GM12878 (cell line): ENCODE measurements at regions not wholly inside any gene's neighbourhood (a gene's known extent, or its start where the extent isn't known, plus 50 kb on each side); places are given as distances from the start of the nearest gene placed in this dataset.

Experiments
- ATAC-seq: fragments of 200-7000 bp; cut with Tn5 transposase; 3 replicates; pipeline ENCODE4 v1.9.1; 2020; ENCODE audit warnings: mild to moderate bottlenecking, moderate library complexity
- BruUV-seq: library from RNA; stranded (reverse); fragments of 400-500 nt; replicated peaks from 2 replicates; lab custom pipeline; 2021; lab: Mats Ljungman, UMichigan
- CTCF ChIA-PET: fragments of 300-600 bp; sonication (Branson Sonifier 250); formaldehyde crosslinking; extraction: SDS; loops from one replicate; lab custom pipeline; 2021; ENCODE audit warnings: inconsistent platforms; lab: Yijun Ruan, JAX
- POLR2A ChIA-PET: fragments of 350-600 bp; formaldehyde crosslinking; extraction: SDS; loops from one replicate; lab custom pipeline; 2021; ENCODE audit warnings: inconsistent platforms; lab: Charles Lee
- RAD21 ChIA-PET: fragments of 300-600 bp; sonication (Branson Sonifier 250); formaldehyde crosslinking; loops from one replicate; lab custom pipeline; 2023; ENCODE audit warnings: antibody characterized with exemption; ENCODE audit not compliant: unreplicated experiment; lab: Charles Lee
- SMC1A ChIA-PET: fragments of 300-600 bp; sonication (Branson Sonifier 250); formaldehyde crosslinking; loops from one replicate; lab custom pipeline; 2023; ENCODE audit not compliant: unreplicated experiment, uncharacterized antibody; lab: Charles Lee
- DNase-seq: peaks from one replicate; pipeline ENCODE4 v3.0.0-alpha.2; 2011; ENCODE audit warnings: low read depth, low spot score
- FAIRE-seq: peaks from 3 replicates; lab custom pipeline; 2011; peaks lifted over from hg19 to GRCh38; lab: Jason Lieb, UNC
- H2AFZ ChIP-seq: 2 replicates; pipeline ENCODE4 v1.6.0; 2011; ENCODE audit warnings: low read depth, low read length, control low read depth; ENCODE audit not compliant: control insufficient read depth
- H3K27ac ChIP-seq: 2 replicates; pipeline ENCODE4 v1.5.1; 2011; ENCODE audit warnings: control low read depth; ENCODE audit not compliant: control insufficient read depth, insufficient read depth
- H3K27me3 ChIP-seq, 2 experiments: replicated peaks in 1 of 2; 2 replicates each; pipeline versions ENCODE4 v1.6.0 to v1.6.1; 2011; ENCODE audit warnings: low read length in 1 of 2; ENCODE audit not compliant: control insufficient read depth in 2 of 2, insufficient read depth in 2 of 2
- H3K36me3 ChIP-seq, 2 experiments: 2 replicates each; pipeline ENCODE4 v1.5.1; 2011; ENCODE audit warnings: low read length in 1 of 2; ENCODE audit not compliant: control insufficient read depth in 2 of 2, insufficient read depth in 2 of 2
- H3K4me1 ChIP-seq: 2 replicates; pipeline ENCODE4 v1.6.1; 2011; ENCODE audit warnings: mild to moderate bottlenecking, low read length, moderate library complexity, mixed read lengths; ENCODE audit not compliant: control insufficient read depth, insufficient read depth
- H3K4me2 ChIP-seq: 2 replicates; pipeline ENCODE4 v1.6.0; 2011; ENCODE audit warnings: control low read depth; ENCODE audit not compliant: control insufficient read depth, insufficient read depth
- H3K4me3 ChIP-seq: fragments of 200-600 bp; sonication (generic); 2 replicates; pipeline ENCODE4 v1.5.1; 2016
- H3K79me2 ChIP-seq: 2 replicates; pipeline ENCODE4 v1.6.0; 2011; ENCODE audit warnings: low read length; ENCODE audit not compliant: control insufficient read depth, insufficient read depth
- H3K9ac ChIP-seq: 2 replicates; pipeline ENCODE4 v1.8.0; 2011; ENCODE audit warnings: low read length, control low read depth, mixed read lengths; ENCODE audit not compliant: control insufficient read depth, insufficient read depth
- H3K9me3 ChIP-seq: replicated peaks from 3 replicates; pipeline ENCODE4 v1.5.1; 2011; ENCODE audit warnings: mild to moderate bottlenecking, low read length; ENCODE audit not compliant: control insufficient read depth, insufficient read depth
- H4K20me1 ChIP-seq: 2 replicates; pipeline ENCODE4 v1.6.0; 2011; ENCODE audit not compliant: control insufficient read depth, insufficient read depth
- CREM ChIP-seq: IDR thresholded peaks from 2 replicates; pipeline ENCODE4 v1.6.1; 2014; ENCODE audit warnings: antibody characterized with exemption, low read depth
- CTCF ChIP-seq, 3 experiments: IDR thresholded peaks in 2 of 3; conservative IDR thresholded peaks in 1 of 3; 2 replicates each; pipeline ENCODE4 v1.5.1; 2011; ENCODE audit warnings: low read depth in 3 of 3, low read length in 3 of 3, mild to moderate bottlenecking in 3 of 3, control low read depth in 2 of 3, moderate library complexity in 2 of 3, inconsistent platforms in 1 of 3, mixed read lengths in 1 of 3; ENCODE audit not compliant: control insufficient read depth in 2 of 3, insufficient read depth in 1 of 3; ENCODE audit errors: extremely low read depth in 1 of 3
- EGR1 ChIP-seq, 2 experiments: IDR thresholded peaks; 1 replicate in 1 of 2; 2 replicates in 1 of 2; pipeline ENCODE4 v1.6.1; 2011 to 2012; ENCODE audit warnings: low read depth in 2 of 2, low read length in 2 of 2, borderline replicate concordance in 1 of 2, mild to moderate bottlenecking in 1 of 2, moderate library complexity in 1 of 2
- ESRRA ChIP-seq: IDR thresholded peaks from 2 replicates; pipeline ENCODE4 v1.6.1; 2012; ENCODE audit warnings: mild to moderate bottlenecking, low read length, improper control_type of control experiment
- ETV6 ChIP-seq, 2 experiments: fragments of 450-650 bp in 1 of 2; IDR thresholded peaks in 1 of 2; conservative IDR thresholded peaks in 1 of 2; 2 replicates each; pipeline ENCODE4 v1.6.1; 2014; ENCODE audit warnings: antibody characterized with exemption in 1 of 2, borderline replicate concordance in 1 of 2, low read depth in 1 of 2, mild to moderate bottlenecking in 1 of 2, moderate library complexity in 1 of 2
- EZH2 ChIP-seq: IDR thresholded peaks from 2 replicates; pipeline ENCODE4 v1.6.1; 2012; ENCODE audit warnings: low read depth, mild to moderate bottlenecking, control low read depth, inconsistent platforms, low read length, borderline replicate concordance; ENCODE audit not compliant: control insufficient read depth
- FOXK2 ChIP-seq: fragments of 450-650 bp; IDR thresholded peaks from 2 replicates; pipeline ENCODE4 v1.6.1; 2017; ENCODE audit warnings: mild to moderate bottlenecking, moderate library complexity
- GABPA ChIP-seq: IDR thresholded peaks from 2 replicates; pipeline ENCODE4 v1.6.1; 2014; ENCODE audit warnings: antibody characterized with exemption, low read depth, mild to moderate bottlenecking, inconsistent platforms
- HDGF ChIP-seq: fragments of 450-650 bp; IDR thresholded peaks from 2 replicates; pipeline ENCODE4 v1.6.1; 2016; ENCODE audit warnings: antibody characterized with exemption
- JUNB ChIP-seq: IDR thresholded peaks from 2 replicates; pipeline ENCODE4 v1.6.1; 2016; ENCODE audit warnings: antibody characterized with exemption, mild to moderate bottlenecking
- JUND ChIP-seq: IDR thresholded peaks from 2 replicates; pipeline ENCODE4 v1.6.1; 2012; ENCODE audit warnings: low read depth, mild to moderate bottlenecking, low read length, improper control_type of control experiment, moderate library complexity
- LARP7 ChIP-seq: fragments of 450-650 bp; IDR thresholded peaks from 2 replicates; pipeline ENCODE4 v1.6.1; 2017; ENCODE audit warnings: mild to moderate bottlenecking
- PRDM15 ChIP-seq: fragments of 450-650 bp; formaldehyde crosslinking; IDR thresholded peaks from 2 replicates; pipeline ENCODE4 v1.4.0; 2020; ENCODE audit warnings: mild to moderate bottlenecking, moderate library complexity
- RCOR1 ChIP-seq: conservative IDR thresholded peaks from 2 replicates; pipeline ENCODE4 v1.6.1; 2012; ENCODE audit warnings: low read depth, low read length, improper control_type of control experiment
- SIN3A ChIP-seq: IDR thresholded peaks from 2 replicates; pipeline ENCODE4 v1.6.1; 2012; ENCODE audit warnings: low read depth, low read length, improper control_type of control experiment
- STAT3 ChIP-seq: IDR thresholded peaks from 2 replicates; pipeline ENCODE4 v1.6.1; 2011; ENCODE audit warnings: low read depth, low read length, improper control_type of control experiment
- TCF7 ChIP-seq: IDR thresholded peaks from 2 replicates; pipeline ENCODE4 v1.6.1; 2014; ENCODE audit warnings: antibody characterized with exemption, borderline replicate concordance
- ZBED1 ChIP-seq: IDR thresholded peaks from 2 replicates; pipeline ENCODE4 v1.6.1; 2016; ENCODE audit warnings: borderline replicate concordance
- ZBTB33 ChIP-seq: fragments of 450-650 bp; IDR thresholded peaks from 2 replicates; pipeline ENCODE4 v1.6.1; 2017; ENCODE audit warnings: mild to moderate bottlenecking
- ZNF622 ChIP-seq: fragments of 450-650 bp; IDR thresholded peaks from 2 replicates; pipeline ENCODE4 v1.6.1; 2017; ENCODE audit warnings: mild to moderate bottlenecking, inconsistent platforms
- WGBS: methylation state at CpG from one replicate; pipeline ENCODE4 v1.1.6; 2016; ENCODE audit warnings: low lambda C conversion rate; ENCODE audit not compliant: insufficient replicate concordance, insufficient coverage; ENCODE audit errors: missing lambda C conversion rate; 5-methylcytosine and 5-hydroxymethylcytosine counted together
- in situ Hi-C: fragments of 300-500 bp; cut with MboI; formaldehyde crosslinking; loops from 9 replicates; pipeline ENCODE4 v1.14.3; 2018; ENCODE audit warnings: mixed read lengths
- intact Hi-C: fragments of 100-400 bp; cut with micrococcal nuclease; formaldehyde crosslinking; loops from one replicate; pipeline ENCODE4 v1.14.2; 2022; ENCODE audit not compliant: unreplicated experiment

- in situ Hi-C loops (no loop called here), intact Hi-C loops (loop anchor here (5.0 kb wide), 1 partner anchor 148 kb away; no protein-coding TSS in a partner anchor)
- no peak for ATAC-seq
- Histone ChIP-seq H3K4me2 (no peak overlapping the region), H3K79me2 (no peaks in the 10 kb centered on the region), H3K9ac (no peak overlapping the region), H3K27ac (no peak overlapping the region), H3K36me3 (no peaks in the 10 kb centered on the region), H3K4me1 (peaks cover 5% of the 10 kb centered on the region), H4K20me1 (no peaks in the 10 kb centered on the region), H3K9me3 (no peaks in the 10 kb centered on the region), H2AFZ (no peak overlapping the region), H3K4me3 (no peak overlapping the region), H3K27me3 (no peaks in the 10 kb centered on the region)
- ChIA-PET POLR2A (interaction anchor here (0.6 kb wide), 1 partner anchor 197 kb away, joined by 3 read pairs; no protein-coding TSS in a partner anchor), RAD21 (no interaction called here), CTCF (no interaction called here), SMC1A (interaction anchor here (1.5 kb wide), 1 partner anchor 69 kb away, joined by 4 read pairs; no protein-coding TSS in a partner anchor)
- no TSS peak for BruUV-seq
- DNase-seq, result no peak
- TF ChIP-seq HDGF, result no peak
- no peak for TF ChIP-seq FOXK2
- TF ChIP-seq ZBTB33, result no peak
- no peak for TF ChIP-seq ESRRA
- no peak for TF ChIP-seq STAT3
- TF ChIP-seq JUND, result no peak
- no peak for TF ChIP-seq SIN3A
- TF ChIP-seq EGR1 (IDR thresholded peaks at IDR 0.05; ENCODE audit: borderline replicate concordance in 1 of 2, low read depth in 2 of 2, low read length in 2 of 2), result no peak
- TF ChIP-seq GABPA, result no peak
- TF ChIP-seq EZH2, result no peak
- no peak for TF ChIP-seq ZBED1
- no peak for TF ChIP-seq CTCF (IDR thresholded peaks at IDR 0.05 in 2 of 3, conservative IDR thresholded peaks at IDR 0.05 in 1 of 3; ENCODE audit: control insufficient read depth in 2 of 3, extremely low read depth in 1 of 3, insufficient read depth in 1 of 3, low read depth in 3 of 3, low read length in 3 of 3)
- TF ChIP-seq LARP7, result no peak
- TF ChIP-seq TCF7, result no peak
- TF ChIP-seq ZNF622, result no peak
- no peak for TF ChIP-seq RCOR1
- no peak for TF ChIP-seq CREM
- TF ChIP-seq ETV6 (conservative IDR thresholded peaks at IDR 0.05 in 1 of 2, IDR thresholded peaks at IDR 0.05 in 1 of 2; ENCODE audit: borderline replicate concordance in 1 of 2, low read depth in 1 of 2), result no peak
- no peak for TF ChIP-seq JUNB
- no peak for TF ChIP-seq PRDM15 (CRISPR knock-in tag)
- 45% methylated on average over 7 of the region's 7 CpGs for WGBS
- no peak for FAIRE-seq
Measured at GRCh38 chr18:57973889-57974288, 70.1 kb upstream of the NEDD4L start.
